GM23338 (cell line): ENCODE measurements at regions not wholly inside any gene's neighbourhood (a gene's known extent, or its start where the extent isn't known, plus 50 kb on each side); places are given as distances from the start of the nearest gene placed in this dataset.

Experiments
- ATAC-seq: fragments of 200-7000 bp; cut with Tn5 transposase; 3 replicates; pipeline ENCODE4 v1.9.1; 2020
- DNase-seq: peaks from one replicate; pipeline ENCODE4 v3.0.0-alpha.2; 2015; ENCODE audit warnings: low spot score
- H2AFZ ChIP-seq: fragments of 200-600 bp; sonication (generic); 2 replicates; pipeline ENCODE4 v1.8.0; 2016; ENCODE audit warnings: antibody characterized with exemption, mild to moderate bottlenecking, moderate library complexity
- H3F3A ChIP-seq: fragments of 200-600 bp; sonication (generic); replicated peaks from 2 replicates; pipeline ENCODE4 v1.8.0; 2017; ENCODE audit warnings: antibody characterized with exemption, mixed run types, low read depth
- H3K27ac ChIP-seq: fragments of 200-600 bp; sonication (generic); 2 replicates; pipeline ENCODE4 v1.6.1; 2016; ENCODE audit warnings: low read depth
- H3K27me3 ChIP-seq: fragments of 200-600 bp; sonication (generic); 2 replicates; pipeline ENCODE4 v1.8.0; 2016; ENCODE audit warnings: mild to moderate bottlenecking, mixed run types, moderate library complexity; ENCODE audit not compliant: insufficient read depth
- H3K36me3 ChIP-seq: fragments of 200-600 bp; sonication (generic); 2 replicates; pipeline ENCODE4 v1.8.0; 2016; ENCODE audit warnings: mild to moderate bottlenecking; ENCODE audit not compliant: insufficient read depth
- H3K4me1 ChIP-seq: fragments of 200-600 bp; sonication (generic); 2 replicates; pipeline ENCODE4 v1.8.0; 2016; ENCODE audit warnings: mild to moderate bottlenecking, moderate library complexity; ENCODE audit not compliant: insufficient read depth
- H3K4me2 ChIP-seq: fragments of 200-600 bp; sonication (generic); 2 replicates; pipeline ENCODE4 v1.7.1; 2017; ENCODE audit warnings: mixed run types
- H3K4me3 ChIP-seq: fragments of 200-600 bp; sonication (generic); 2 replicates; pipeline ENCODE4 v1.6.1; 2016; ENCODE audit warnings: mixed run types
- H3K79me2 ChIP-seq: fragments of 200-600 bp; sonication (generic); replicated peaks from 2 replicates; pipeline ENCODE4 v1.8.0; 2017; ENCODE audit warnings: mild to moderate bottlenecking; ENCODE audit not compliant: insufficient read depth
- H3K9me2 ChIP-seq: fragments of 200-600 bp; sonication (generic); 2 replicates; pipeline ENCODE4 v1.8.0; 2017; ENCODE audit not compliant: insufficient read depth
- H4K20me1 ChIP-seq: fragments of 200-600 bp; sonication (generic); replicated peaks from 2 replicates; pipeline ENCODE4 v1.8.0; 2017; ENCODE audit warnings: mild to moderate bottlenecking; ENCODE audit not compliant: insufficient read depth
- H3K27ac Mint-ChIP-seq: 2 replicates; pipeline ENCODE4 v1.8.0; 2020; ENCODE audit warnings: inconsistent platforms, mild to moderate bottlenecking, moderate library complexity, mixed read lengths
- H3K27me3 Mint-ChIP-seq: 3 replicates; pipeline ENCODE4 v1.8.0; 2022; ENCODE audit warnings: low read depth, mild to moderate bottlenecking, moderate library complexity, mixed read lengths, inconsistent platforms; ENCODE audit not compliant: insufficient read depth, poor library complexity
- H3K36me3 Mint-ChIP-seq: 3 replicates; pipeline ENCODE4 v1.8.0; 2021; ENCODE audit warnings: low read depth, mild to moderate bottlenecking, inconsistent platforms, moderate library complexity, mixed read lengths
- H3K4me1 Mint-ChIP-seq: 3 replicates; pipeline ENCODE4 v1.8.0; 2020; ENCODE audit warnings: mild to moderate bottlenecking, inconsistent platforms, mixed read lengths
- H3K4me3 Mint-ChIP-seq: 3 replicates; pipeline ENCODE4 v1.8.0; 2021; ENCODE audit warnings: moderate library complexity, mild to moderate bottlenecking, inconsistent platforms, mixed read lengths
- H3K9me3 Mint-ChIP-seq: 3 replicates; pipeline ENCODE4 v1.8.0; 2020; ENCODE audit warnings: moderate library complexity, mild to moderate bottlenecking, inconsistent platforms, mixed read lengths
- CREB1 ChIP-seq: fragments of 250-450 bp; sonication (Bioruptor Pico); IDR thresholded peaks from 2 replicates; pipeline ENCODE4 v1.5.0; 2020; ENCODE audit warnings: low read depth, mild to moderate bottlenecking, moderate library complexity
- CTCF ChIP-seq, 2 experiments: fragments of 200-600 bp in 1 of 2; sonication (generic) in 1 of 2; conservative IDR thresholded peaks; 2 replicates each; pipeline versions ENCODE4 v1.5.1 to v1.6.1; 2016 to 2017; ENCODE audit warnings: antibody characterized with exemption in 2 of 2, low read depth in 2 of 2, mild to moderate bottlenecking in 2 of 2, moderate library complexity in 1 of 2
- ETS1 ChIP-seq: IDR thresholded peaks from 2 replicates; pipeline ENCODE4 v1.6.1; 2016; ENCODE audit warnings: antibody characterized with exemption
- EZH2 ChIP-seq: fragments of 200-600 bp; sonication (generic); IDR thresholded peaks from one replicate; pipeline ENCODE4 v1.8.0; 2017; ENCODE audit warnings: antibody characterized with exemption, mild to moderate bottlenecking, low read depth; ENCODE audit not compliant: unreplicated experiment
- POLR2AphosphoS5 ChIP-seq: IDR thresholded peaks from 2 replicates; pipeline ENCODE4 v1.6.1; 2016; ENCODE audit warnings: antibody characterized with exemption, low read depth
- STAT1 ChIP-seq: IDR thresholded peaks from one replicate; pipeline ENCODE4 v1.6.1; 2016; ENCODE audit warnings: antibody characterized with exemption; ENCODE audit not compliant: unreplicated experiment
- ZNF331 ChIP-seq: fragments of 250-450 bp; sonication (Bioruptor Pico); IDR thresholded peaks from 2 replicates; pipeline ENCODE4 v1.5.0; 2020; ENCODE audit warnings: low read depth, mild to moderate bottlenecking, moderate library complexity
- ZNF462 ChIP-seq: fragments of 250-450 bp; sonication (Bioruptor Pico); IDR thresholded peaks from 2 replicates; pipeline ENCODE4 v1.5.0; 2020; ENCODE audit warnings: mild to moderate bottlenecking, moderate library complexity

GRCh38 chr11:13116491-13116890 is 107.4 kb downstream of the RASSF10 start (continued):
- TF ChIP-seq CTCF (conservative IDR thresholded peaks at IDR 0.05; ENCODE audit: low read depth in 2 of 2) (no peak), ZNF331 (no peak), POLR2AphosphoS5 (no peak), EZH2 (no peak), CREB1 (CRISPR knock-in tag) (no peak)

- no peaks in the 10 kb centered on the region; the same call in 2 of the 3 replicates for H3K36me3 Mint-ChIP-seq
- no peak overlapping the region for H3K4me2 ChIP-seq
- no peak for ATAC-seq
These were observed 108.2 kb downstream of the RASSF10 start for GRCh38 chr11:13117344-13117743.

More at GRCh38 chr11:13117344-13117743, 108.2 kb downstream of the RASSF10 start:
- 0 out of 2 replicates have a peak, but pooled peaks cover 7% of the 10 kb centered on the region for H3K36me3 ChIP-seq
- H4K20me1 ChIP-seq, result no peaks in the 10 kb centered on the region
- no peaks in the 10 kb centered on the region for H3K27me3 Mint-ChIP-seq
- no peak for DNase-seq
- H3K9me2 ChIP-seq, result no peaks in the 10 kb centered on the region
- H3K27me3 ChIP-seq, result no peaks in the 10 kb centered on the region
- no peaks in the 10 kb centered on the region for H3F3A ChIP-seq
- H3K4me1 ChIP-seq, result peaks cover 4% of the 10 kb centered on the region; the same call in 1 of the 2 replicates
- H3K9me3 Mint-ChIP-seq, result peaks cover 3% of the 10 kb centered on the region; the same call in 2 of the 3 replicates
- no peak overlapping the region for H3K4me3 Mint-ChIP-seq
- no peak overlapping the region for H3K27ac ChIP-seq
- TF ChIP-seq CTCF (conservative IDR thresholded peaks at IDR 0.05; ENCODE audit: low read depth in 2 of 2) (no peak), STAT1 (no peak), ETS1 (no peak), ZNF462 (CRISPR knock-in tag) (no peak)
- no peak overlapping the region for H3K4me3 ChIP-seq
- H3K27ac Mint-ChIP-seq, result no peak overlapping the region
- H3K4me1 Mint-ChIP-seq, result peaks cover 18% of the 10 kb centered on the region; the same call in 2 of the 3 replicates
- no peaks in the 10 kb centered on the region for H3K79me2 ChIP-seq
- no peak overlapping the region for H2AFZ ChIP-seq
